ENCODE measurements at regions not wholly inside any gene's neighbourhood (a gene's known extent, or its start where the extent isn't known, plus 50 kb on each side); places are given as distances from the start of the nearest gene placed in this dataset.
"Not testable (repeated sequence)": the region's sequence is repeated elsewhere in the genome, so short reads cannot be mapped to it uniquely, and the experiment has no call there.

GRCh38 chr3:30305021-30305420 lies 301.4 kb upstream of the TGFBR2 start:
- DNase-seq = no peak

DNA sequence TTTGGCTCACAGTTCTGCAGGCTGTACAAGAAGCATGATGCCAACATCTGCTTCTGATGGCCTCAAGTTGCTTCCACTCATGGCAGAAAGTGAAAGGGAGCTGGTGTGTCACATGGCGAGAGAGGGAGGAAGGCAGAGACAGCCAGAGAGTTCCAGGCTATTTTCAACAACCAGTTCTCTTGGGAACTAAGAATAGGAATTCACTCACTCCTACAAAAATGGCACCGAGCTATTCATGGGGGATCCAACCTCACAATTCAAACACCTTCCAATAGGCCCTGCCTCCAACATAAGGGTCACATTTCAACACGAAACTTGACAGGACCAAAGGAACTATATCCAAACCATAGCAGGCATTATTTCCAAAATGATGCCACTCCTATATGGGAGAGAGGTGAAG lies 299.5 kb upstream of the TGFBR2 start:
- DNase-seq = no peak

DNA sequence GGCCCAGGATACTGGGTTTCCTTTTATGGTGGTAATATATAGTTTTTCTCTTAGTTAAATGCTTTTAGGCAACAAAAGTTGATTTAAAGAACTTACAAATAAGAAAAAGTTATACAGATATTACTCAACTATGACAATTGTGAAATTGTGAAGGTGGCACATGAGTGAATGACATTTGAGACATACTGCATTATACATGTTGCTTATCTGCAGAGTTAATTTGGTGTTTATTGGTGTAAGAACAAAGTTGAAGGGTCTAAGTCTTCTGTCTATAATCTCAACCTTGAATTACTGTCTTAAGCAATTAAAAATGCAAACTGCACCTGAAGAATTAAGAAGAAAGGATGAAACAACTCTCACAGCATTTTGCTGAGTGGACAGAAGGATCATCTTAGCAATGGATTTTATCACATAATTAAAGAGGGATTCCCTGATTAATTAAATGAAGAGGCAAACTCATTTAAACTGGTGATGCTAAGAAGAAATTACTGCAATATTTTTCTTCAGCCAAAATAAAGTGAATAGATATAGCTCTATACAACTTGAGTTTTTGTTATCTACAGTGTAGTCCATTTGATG lies 298.9 kb upstream of the TGFBR2 start:
- DNase-seq = no peak

- no peak for DNase-seq
These were observed 298.3 kb upstream of the TGFBR2 start for GRCh38 chr3:30308131-30308530.

GRCh38 chr3:30309961-30310954 lies 296.1 kb upstream of the TGFBR2 start:
- no peak for DNase-seq

DNA sequence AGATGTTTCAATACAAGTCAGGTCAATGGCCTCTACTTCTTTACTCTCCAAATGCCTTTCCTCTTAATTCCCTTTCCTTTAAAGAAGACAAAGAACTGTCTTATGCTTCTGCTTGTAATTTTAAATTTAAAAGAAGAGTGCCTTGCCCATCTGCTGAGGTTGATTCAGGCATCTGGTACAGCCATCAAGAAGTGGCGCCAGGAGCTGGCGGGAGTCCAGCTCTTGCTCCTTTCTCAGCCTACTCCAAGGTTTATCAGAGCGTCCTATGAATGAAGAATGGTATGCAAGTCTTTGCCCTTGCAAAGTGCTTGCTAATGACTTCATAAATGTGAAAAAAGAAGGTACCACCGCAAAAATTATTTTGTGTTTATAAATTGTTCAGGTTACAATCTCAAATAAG lies 294.6 kb upstream of the TGFBR2 start:
- no peak for DNase-seq

GRCh38 chr3:30313840-30314239 lies 292.6 kb upstream of the TGFBR2 start:
- no peak for DNase-seq

DNA sequence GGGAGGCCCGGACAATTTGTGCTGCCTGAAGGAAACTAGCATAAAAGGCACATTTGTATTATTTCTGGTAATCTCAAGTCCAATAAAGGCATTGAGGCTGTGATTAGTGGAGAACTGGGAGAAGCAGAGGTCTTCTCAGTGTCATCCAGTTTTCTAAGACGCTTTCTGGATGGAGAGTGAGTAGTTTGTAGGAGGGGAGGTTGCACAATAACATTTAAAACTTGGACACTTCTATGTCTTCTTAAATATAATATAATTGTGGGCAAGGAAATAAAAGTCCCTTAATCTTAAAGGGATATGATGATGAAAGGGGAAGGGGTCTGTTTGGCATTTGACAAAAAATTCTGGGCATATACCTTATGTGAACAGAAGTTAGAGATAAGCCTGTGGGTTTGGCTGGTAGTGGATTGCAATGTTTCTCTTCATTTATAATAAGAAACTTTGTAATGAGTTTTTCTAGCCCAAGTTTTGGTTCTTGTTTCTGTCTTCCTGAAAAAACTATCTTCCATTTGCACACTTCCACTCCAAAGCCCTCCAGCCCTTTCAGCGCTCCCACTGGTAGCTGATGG lies 291.6 kb upstream of the TGFBR2 start:
- no peak for DNase-seq

DNA sequence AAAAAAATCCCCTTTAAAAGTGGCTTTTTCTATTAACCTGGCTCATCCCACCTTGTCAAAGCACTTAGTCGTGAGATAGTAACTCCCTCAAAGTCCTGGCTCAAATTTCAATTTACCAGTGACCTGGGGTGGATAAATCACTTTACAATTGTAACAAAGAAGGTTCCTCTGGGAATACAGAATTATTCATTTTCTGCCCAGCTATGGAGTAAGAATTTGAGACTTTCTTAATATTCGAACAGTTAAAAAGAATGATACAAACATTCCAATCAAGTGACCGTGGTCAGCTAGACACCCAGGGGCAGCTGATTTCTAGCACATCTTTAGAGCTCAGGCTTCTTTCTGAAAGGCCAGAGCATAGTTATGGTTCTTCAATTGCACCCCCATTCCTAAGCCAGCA lies 291.0 kb upstream of the TGFBR2 start:
- DNase-seq = no peak

GRCh38 chr3:30317561-30317960 lies 288.8 kb upstream of the TGFBR2 start:
- DNase-seq = no peak

DNA sequence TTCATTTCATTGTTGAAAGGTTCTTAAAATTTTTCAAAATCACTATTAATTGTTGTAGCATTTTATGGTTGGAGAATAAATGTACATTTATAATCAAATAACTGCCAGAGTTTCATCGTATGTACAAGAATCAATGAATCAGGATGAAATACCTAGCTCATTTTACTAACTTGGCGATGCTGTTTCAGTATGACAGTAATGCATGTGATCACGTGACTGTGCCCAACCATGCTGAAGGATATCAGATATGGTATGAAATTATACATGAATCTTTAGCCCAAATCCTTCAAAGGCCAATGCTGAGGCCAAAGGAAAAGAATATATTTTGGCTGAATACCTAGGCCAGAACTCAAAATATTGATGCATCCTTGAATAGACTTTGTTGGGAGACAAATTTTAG lies 288.3 kb upstream of the TGFBR2 start:
- DNase-seq = no peak

DNA sequence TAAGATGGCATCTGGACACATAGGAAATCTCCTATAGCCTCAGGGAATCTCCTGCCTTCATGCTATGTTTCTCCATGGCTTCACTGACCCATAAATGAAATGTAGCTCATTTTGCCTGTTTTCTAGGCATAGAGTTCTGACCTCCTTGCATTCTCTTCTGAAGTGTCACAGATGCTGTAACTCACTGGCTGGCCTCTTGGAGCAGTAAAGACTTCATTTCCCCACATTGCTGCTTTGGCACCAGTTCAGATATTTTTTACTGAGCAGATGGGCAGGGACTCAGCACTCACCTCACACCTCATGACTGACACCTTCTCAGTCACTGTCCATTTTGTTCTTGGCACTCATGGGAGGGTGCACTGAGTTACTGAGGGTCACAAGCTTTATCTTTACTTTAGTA lies 286.7 kb upstream of the TGFBR2 start:
- peak; percentile 34 for DNase-seq

DNA sequence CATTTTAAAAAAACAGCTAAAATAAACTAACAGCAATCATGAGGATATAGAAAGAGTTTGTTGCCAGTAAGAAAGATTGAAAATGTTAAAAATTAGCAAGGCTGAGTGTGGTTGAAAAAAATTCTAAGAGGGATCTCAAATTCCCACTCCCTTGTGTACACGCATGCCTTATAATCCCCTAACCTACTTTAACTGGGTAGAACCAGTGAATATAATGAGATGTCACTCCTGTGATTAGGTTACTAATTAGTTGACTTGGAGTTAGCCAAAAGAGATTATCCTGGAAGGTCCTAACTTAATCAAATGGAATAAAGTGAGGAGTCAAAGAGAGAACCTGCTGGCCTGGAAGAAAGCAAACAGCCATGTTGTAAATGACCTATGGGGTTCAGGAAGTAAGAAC lies 286.0 kb upstream of the TGFBR2 start:
- no peak for DNase-seq

DNA sequence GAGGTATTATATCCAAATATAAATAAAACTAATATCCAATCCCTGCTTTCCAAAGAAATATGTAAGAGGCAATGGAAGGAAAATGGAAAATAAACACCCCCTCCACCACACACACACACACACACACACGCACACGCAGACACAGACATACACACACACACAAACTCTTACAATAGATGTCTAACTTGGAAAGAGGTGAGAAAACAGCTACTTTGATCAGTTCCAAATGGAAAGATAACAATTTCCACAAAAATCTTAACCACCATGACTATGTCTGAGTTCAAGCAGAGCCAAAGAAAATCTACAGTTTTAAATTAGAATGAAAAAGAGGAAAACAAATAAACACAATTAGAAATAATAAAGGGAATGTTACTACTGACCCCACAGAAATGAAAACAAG lies 285.3 kb upstream of the TGFBR2 start:
- no peak for DNase-seq

DNA sequence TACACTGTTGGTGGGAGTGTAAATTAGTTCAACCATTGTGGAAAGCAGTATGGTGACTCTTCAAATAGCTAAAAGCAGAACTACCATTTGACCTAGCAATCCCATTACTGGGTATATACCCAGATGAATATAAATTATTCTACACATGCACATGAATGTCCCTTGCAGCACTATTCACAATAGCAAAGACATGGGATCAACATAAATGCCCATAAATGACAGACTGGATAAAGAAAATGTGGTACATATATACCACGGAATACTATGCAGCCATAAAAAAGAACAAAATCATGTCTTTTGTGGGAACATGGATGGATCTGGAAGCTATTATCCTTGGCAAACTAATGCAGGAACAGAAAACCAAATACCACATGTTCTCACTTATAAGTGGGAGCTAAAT lies 282.8 kb upstream of the TGFBR2 start:
- not testable (repeated sequence) for DNase-seq

GRCh38 chr3:30324587-30324986 lies 281.8 kb upstream of the TGFBR2 start:
- DNase-seq = no peak

DNA sequence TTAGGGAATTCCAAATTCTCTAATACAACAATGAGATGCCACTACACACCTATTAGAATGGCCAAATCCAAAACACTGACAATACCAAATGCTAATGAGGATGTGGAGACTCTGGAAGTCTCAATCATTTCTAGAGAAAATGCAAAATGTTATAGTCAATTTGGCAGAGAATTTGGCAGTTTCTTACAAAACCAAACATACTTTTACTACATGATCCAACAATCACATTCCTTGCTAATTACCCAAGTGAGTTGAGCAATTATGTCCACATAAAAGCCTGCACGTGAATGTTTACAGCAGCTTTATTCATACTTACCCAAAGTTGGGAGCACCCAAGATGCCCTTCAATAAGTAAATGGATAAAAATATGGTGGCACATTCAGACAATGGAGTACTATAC lies 278.4 kb upstream of the TGFBR2 start:
- DNase-seq = not testable (repeated sequence)

- DNase-seq = not testable (repeated sequence)
These were observed 277.5 kb upstream of the TGFBR2 start for GRCh38 chr3:30328935-30329334.

DNA sequence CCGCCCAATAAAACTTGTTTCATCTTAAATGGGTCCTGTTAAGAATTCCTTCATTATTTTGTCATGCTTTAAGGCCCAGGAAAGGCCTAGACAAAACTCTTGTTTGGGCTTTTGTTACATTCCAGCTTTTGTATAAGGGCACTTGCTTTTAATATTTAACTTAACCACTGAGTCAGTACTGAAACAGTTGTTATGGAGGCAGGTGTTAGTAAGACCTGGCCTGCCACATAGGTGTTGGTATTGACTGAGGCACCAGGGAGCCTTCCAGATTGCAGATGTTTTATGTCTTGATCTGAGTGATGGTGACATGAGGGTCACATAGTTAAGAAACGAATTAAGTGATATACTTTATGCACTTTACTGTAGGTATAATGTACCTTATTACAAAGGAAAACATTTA lies 274.9 kb upstream of the TGFBR2 start:
- no peak for DNase-seq

DNA sequence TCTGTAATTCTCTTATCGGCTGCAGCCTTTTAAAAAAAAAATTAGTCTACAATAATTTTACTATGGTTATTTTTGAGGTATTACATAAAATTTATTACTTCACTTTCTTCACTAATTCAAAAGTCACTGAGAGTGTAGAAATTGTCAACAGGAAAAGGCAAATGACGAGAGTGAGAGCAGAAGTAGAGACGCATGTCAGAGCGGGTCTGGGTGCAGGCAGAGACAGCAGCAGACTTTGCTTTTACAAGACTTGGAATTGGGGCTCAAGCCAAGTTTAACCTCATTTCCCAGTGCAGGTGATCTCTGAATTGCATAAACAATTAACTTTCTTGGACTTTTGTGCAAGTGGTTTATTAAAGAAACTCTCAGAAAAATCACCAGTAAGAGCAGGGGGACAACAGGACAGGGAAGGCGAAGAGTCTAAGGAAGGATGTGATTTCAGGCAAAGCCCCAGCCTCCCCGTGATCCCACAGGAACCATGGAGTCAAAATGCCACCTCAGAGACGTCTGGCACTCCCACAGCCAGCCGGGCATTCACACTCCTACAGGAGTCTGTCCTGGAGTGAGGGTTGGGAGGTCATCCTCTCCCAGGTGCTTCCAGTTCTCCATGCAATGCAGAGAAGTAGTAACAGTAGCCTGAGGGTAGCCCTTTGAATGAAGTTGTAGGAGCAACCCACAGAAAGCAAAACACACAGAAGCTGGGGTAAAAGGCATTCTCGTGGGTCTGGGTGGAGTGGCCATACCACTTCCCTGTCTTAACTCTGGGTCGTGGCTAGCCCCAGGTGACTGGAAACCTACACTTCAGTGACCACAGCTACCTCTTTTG lies 274.0 kb upstream of the TGFBR2 start:
- no peak for DNase-seq

GRCh38 chr3:30333143-30333542 lies 273.3 kb upstream of the TGFBR2 start:
- no peak for DNase-seq

GRCh38 chr3:30333903-30334302 lies 272.5 kb upstream of the TGFBR2 start:
- no peak for DNase-seq

GRCh38 chr3:30340500-30340899 lies 265.9 kb upstream of the TGFBR2 start:
- DNase-seq = no peak

All from activated CD4-positive, alpha-beta T cell treated with anti-CD3 and anti-CD28 coated beads, Interleukin-2, Interleukin-6, amounts not matched to agents 100 ng/mL and 50 ng/mL, durations not matched to agents 16 hours and 8 hours (primary cell).